T-helper 17 cell (primary cell): ENCODE measurements at regions not wholly inside any gene's neighbourhood (a gene's known extent, or its start where the extent isn't known, plus 50 kb on each side); places are given as distances from the start of the nearest gene placed in this dataset.

Experiments used
- ATAC-seq: fragments of 150-1000 bp; cut with Tn5 transposase; 2 replicates; pipeline ENCODE4 v1.10.0; 2021; ENCODE audit warnings: mild to moderate bottlenecking, moderate library complexity
- DNase-seq, 3 donors: peaks; one replicate each; pipeline versions ENCODE4 v3.0.0 to v3.0.0-alpha.2; 2020 to 2021
- H3K9me3 ChIP-seq: one replicate; pipeline ENCODE4 v1.7.0; 2013; ENCODE audit warnings: low read length, mild to moderate bottlenecking; ENCODE audit not compliant: control insufficient read depth, poor library complexity, severe bottlenecking
- H3K27ac Mint-ChIP-seq: one replicate; pipeline ENCODE4 v1.8.0; 2022; ENCODE audit warnings: mild to moderate bottlenecking, moderate library complexity, mixed read lengths
- H3K27me3 Mint-ChIP-seq: one replicate; pipeline ENCODE4 v1.8.0; 2022; ENCODE audit warnings: mixed read lengths
- H3K36me3 Mint-ChIP-seq: one replicate; pipeline ENCODE4 v1.8.0; 2022; ENCODE audit warnings: low read depth, mixed read lengths
- H3K4me1 Mint-ChIP-seq: one replicate; pipeline ENCODE4 v1.8.0; 2022; ENCODE audit warnings: mild to moderate bottlenecking, mixed read lengths
- H3K4me3 Mint-ChIP-seq: one replicate; pipeline ENCODE4 v1.8.0; 2022; ENCODE audit warnings: mild to moderate bottlenecking, moderate library complexity, mixed read lengths

GRCh38 chr17:72022328-72023275, 98.2 kb upstream of the SOX9 start:
- no peak for ATAC-seq
- H3K4me3 Mint-ChIP-seq: no peak overlapping the region

DNA sequence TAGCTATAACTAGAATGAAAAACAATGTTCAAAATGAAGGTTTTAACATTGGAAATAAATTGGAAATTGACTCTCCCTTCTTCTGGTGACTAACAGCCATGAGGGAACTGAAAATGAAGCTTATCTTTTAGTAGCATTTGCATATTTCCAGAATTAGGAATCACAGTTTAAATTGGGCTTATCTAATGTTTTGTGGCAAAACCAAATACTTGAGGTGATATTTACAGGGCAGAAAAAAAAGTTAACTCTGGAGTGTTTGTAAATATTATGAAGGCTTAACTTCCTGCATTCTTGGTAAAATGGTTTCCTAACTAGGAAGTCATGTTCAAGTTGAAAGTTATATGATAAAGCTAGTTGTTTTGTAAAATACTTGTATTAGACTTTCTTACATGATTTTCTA, 96.4 kb upstream of the SOX9 start:
- ATAC-seq (no peak), DNase-seq (no peak)
- H3K4me1 Mint-ChIP-seq: peaks cover 5% of the 10 kb centered on the region
- peaks cover 28% of the 10 kb centered on the region for H3K27me3 Mint-ChIP-seq
- no peaks in the 10 kb centered on the region for H3K36me3 Mint-ChIP-seq
- H3K9me3 ChIP-seq: no peaks in the 10 kb centered on the region
- no peak overlapping the region for H3K27ac Mint-ChIP-seq
- no peak overlapping the region for H3K4me3 Mint-ChIP-seq

More at GRCh38 chr17:72022328-72023275, 98.2 kb upstream of the SOX9 start:
- Mint-ChIP-seq H3K4me1 (no peaks in the 10 kb centered on the region), H3K27ac (no peak overlapping the region), H3K36me3 (no peaks in the 10 kb centered on the region), H3K27me3 (peaks cover 15% of the 10 kb centered on the region)
- DNase-seq: no peak
- H3K9me3 ChIP-seq: no peaks in the 10 kb centered on the region

- Mint-ChIP-seq H3K4me3 (no peak overlapping the region), H3K27ac (no peak overlapping the region), H3K36me3 (no peaks in the 10 kb centered on the region), H3K27me3 (peaks cover 30% of the 10 kb centered on the region), H3K4me1 (peaks cover 7% of the 10 kb centered on the region)
- ATAC-seq (no peak), DNase-seq (no peak)
- H3K9me3 ChIP-seq: no peaks in the 10 kb centered on the region
Observed at GRCh38 chr17:72025113-72025512, 95.7 kb upstream of the SOX9 start.

GRCh38 chr17:72030067-72030899, 90.5 kb upstream of the SOX9 start:
- Mint-ChIP-seq H3K27ac (peak overlapping the region; percentile 74), H3K27me3 (peaks cover 25% of the 10 kb centered on the region), H3K36me3 (no peaks in the 10 kb centered on the region), H3K4me3 (peak overlapping the region; percentile 88), H3K4me1 (peaks cover 17% of the 10 kb centered on the region)
- ATAC-seq (peak; percentile 55), DNase-seq (no peak)
- H3K9me3 ChIP-seq: no peaks in the 10 kb centered on the region

DNA sequence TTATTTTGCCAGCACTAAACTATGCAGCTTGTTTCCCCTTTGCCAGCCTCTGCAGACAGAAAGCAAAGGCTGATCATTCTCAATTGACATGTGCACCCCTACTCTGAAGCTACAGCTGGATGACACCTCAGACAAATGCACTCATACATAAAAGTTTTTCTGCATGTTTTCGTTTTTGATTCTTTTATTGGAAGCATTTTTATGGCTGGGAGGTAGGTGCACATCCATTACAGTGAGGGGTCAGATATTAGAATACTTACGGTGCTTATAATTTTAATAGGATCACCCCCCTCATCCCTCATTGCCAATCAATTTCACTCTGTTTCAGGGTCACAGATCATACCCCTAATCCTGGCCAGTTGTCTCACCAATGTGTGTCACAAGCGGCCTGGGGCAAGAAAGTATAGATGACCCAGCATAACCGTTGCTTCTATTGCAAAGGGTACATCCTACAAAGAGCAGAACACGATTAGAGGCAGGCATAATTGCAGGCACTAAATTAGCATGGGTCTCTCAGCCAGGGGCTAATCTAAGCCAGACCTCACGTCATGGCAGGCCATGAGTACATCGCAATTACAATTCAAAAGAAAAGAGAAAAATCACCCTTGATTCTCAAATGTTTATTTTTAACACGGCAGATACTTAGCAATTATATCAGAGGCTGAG, 89.5 kb upstream of the SOX9 start:
- peak overlapping the region; percentile 41 for H3K4me3 Mint-ChIP-seq
- no peak for ATAC-seq
- DNase-seq: no peak
- peaks cover 33% of the 10 kb centered on the region for H3K27me3 Mint-ChIP-seq
- H3K4me1 Mint-ChIP-seq: peaks cover 17% of the 10 kb centered on the region
- H3K9me3 ChIP-seq: no peaks in the 10 kb centered on the region
- H3K36me3 Mint-ChIP-seq: no peaks in the 10 kb centered on the region
- H3K27ac Mint-ChIP-seq: no peak overlapping the region

GRCh38 chr17:72033334-72033733, 87.5 kb upstream of the SOX9 start:
- peaks cover 26% of the 10 kb centered on the region for H3K27me3 Mint-ChIP-seq
- H3K4me3 Mint-ChIP-seq: no peak overlapping the region

DNA sequence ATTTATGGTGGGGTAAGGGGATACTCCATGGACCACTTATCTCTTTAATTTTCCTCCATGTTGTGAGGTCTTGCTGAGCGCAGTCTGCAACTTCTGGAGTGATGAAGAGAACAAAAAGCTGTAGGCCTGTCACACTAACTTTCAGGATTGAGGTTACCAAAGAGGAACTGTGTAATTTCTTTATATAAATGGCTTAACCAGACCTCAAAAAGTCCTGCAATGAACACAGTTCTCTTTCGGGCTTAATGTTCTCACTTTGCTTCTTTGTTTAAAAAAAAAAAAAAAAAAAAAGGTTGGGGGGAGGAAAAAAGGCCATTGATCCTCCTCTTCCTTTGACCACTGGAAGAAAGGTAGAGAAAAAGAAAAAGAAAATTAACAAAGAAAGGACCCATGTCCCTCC, 86.8 kb upstream of the SOX9 start:
- Mint-ChIP-seq H3K27me3 (peaks cover 19% of the 10 kb centered on the region), H3K4me3 (no peak overlapping the region), H3K4me1 (peaks cover 16% of the 10 kb centered on the region), H3K27ac (no peak overlapping the region), H3K36me3 (no peaks in the 10 kb centered on the region)
- no peak for ATAC-seq
- DNase-seq: no peak
- no peaks in the 10 kb centered on the region for H3K9me3 ChIP-seq

More at GRCh38 chr17:72033334-72033733, 87.5 kb upstream of the SOX9 start:
- no peaks in the 10 kb centered on the region for H3K36me3 Mint-ChIP-seq
- ATAC-seq: no peak
- H3K4me1 Mint-ChIP-seq: peaks cover 17% of the 10 kb centered on the region
- no peak overlapping the region for H3K27ac Mint-ChIP-seq
- DNase-seq: no peak
- no peaks in the 10 kb centered on the region for H3K9me3 ChIP-seq

GRCh38 chr17:72038427-72038826, 82.4 kb upstream of the SOX9 start:
- Mint-ChIP-seq H3K27ac (no peak overlapping the region), H3K36me3 (no peaks in the 10 kb centered on the region), H3K27me3 (peaks cover 13% of the 10 kb centered on the region), H3K4me3 (no peak overlapping the region), H3K4me1 (no peaks in the 10 kb centered on the region)
- DNase-seq (no peak), ATAC-seq (no peak)
- H3K9me3 ChIP-seq: no peaks in the 10 kb centered on the region

DNA sequence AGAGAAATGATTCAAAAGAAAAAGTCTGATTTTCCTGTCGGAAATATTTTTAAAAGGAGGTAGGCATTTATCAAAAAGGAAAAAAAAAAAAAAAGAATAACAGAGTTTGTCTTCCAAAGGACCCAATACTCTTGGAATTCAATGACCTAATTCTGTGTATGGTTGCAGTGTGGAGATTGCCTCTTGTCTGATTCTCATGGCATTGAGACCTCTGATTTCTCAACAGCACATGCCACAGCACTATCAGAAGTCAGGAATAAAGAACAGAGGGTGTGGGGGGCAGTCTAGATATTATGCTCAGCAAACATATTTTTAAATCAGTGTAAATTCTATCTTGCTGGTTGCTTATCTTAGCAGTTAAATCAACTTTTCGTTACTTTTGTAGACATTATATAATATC, 81.3 kb upstream of the SOX9 start:
- no peak for ATAC-seq
- DNase-seq: no peak
- no peak overlapping the region for H3K4me3 Mint-ChIP-seq
- H3K36me3 Mint-ChIP-seq: no peaks in the 10 kb centered on the region
- no peaks in the 10 kb centered on the region for H3K4me1 Mint-ChIP-seq
- no peaks in the 10 kb centered on the region for H3K9me3 ChIP-seq
- peaks cover 21% of the 10 kb centered on the region for H3K27me3 Mint-ChIP-seq
- no peak overlapping the region for H3K27ac Mint-ChIP-seq

DNA sequence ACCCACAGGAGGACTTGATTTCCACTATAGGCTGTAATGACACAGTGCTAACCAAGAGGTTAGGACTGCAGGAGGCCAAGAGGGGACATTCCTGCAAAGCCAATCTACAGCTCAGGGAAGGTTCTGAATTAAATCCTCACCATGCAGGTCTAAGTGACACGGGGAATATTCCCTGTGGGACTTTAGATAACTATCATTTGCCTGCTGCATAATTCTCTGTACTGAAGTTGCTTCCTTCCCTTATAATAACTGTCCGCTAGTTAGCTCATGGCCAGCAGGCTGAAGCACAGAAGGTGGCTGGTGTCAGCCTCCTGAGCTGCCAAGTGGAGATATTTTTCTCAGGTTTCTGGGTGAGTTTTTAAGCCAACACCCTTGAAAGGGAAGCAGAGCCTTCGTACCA, 74.6 kb upstream of the SOX9 start:
- H3K27me3 Mint-ChIP-seq: peaks cover 13% of the 10 kb centered on the region
- no peaks in the 10 kb centered on the region for H3K4me1 Mint-ChIP-seq
- no peak overlapping the region for H3K27ac Mint-ChIP-seq
- no peaks in the 10 kb centered on the region for H3K9me3 ChIP-seq
- ATAC-seq (no peak), DNase-seq (no peak)
- no peaks in the 10 kb centered on the region for H3K36me3 Mint-ChIP-seq
- H3K4me3 Mint-ChIP-seq: no peak overlapping the region

DNA sequence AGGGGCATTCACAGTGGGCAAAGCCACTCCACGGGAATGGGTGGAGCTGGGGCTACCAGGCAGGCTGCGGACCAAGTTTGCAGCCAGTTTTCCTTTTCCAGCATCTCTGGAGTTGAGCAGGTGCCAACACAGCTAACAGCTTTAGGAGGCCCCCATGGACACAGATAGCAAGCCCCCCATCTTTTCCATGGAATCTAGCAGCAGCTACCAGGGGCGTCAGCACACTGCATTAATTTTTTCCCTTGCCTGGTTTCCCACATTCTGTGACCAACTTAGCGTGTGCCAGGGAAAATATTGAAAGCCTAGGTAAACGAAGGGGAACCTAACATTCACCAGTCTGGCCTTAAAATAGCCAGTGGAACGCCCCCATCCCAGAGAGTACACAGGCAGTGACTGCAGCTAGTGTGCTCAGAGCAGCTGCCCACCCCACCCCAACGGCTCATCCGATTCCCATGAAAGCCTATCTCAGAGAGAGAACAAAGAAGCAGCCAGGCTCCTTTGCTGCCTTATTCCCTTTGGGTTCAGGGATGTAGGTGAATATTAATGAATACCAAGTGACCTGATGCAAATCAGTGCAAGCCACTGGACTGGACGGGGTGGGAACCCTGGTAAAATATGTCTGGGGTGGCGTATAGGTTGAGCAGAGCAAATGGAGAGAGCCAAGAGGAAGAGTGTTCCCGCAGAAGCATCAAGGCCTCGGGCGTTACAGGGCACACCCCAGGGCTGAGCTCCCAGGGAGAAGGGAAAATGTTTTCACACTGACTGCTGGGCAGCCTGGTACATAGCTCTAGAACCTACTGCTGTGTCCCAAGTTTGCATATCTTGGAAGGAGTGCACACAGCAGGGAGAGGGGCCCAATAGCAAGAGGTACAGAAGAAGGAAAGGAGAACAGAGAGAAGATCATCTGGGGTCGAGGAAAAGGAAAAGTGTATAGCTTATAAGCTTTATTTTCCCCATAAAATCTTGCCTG, 73.9 kb upstream of the SOX9 start:
- Mint-ChIP-seq H3K27me3 (peaks cover 13% of the 10 kb centered on the region), H3K4me3 (no peak overlapping the region), H3K4me1 (no peaks in the 10 kb centered on the region), H3K36me3 (no peaks in the 10 kb centered on the region), H3K27ac (no peak overlapping the region)
- DNase-seq (no peak), ATAC-seq (no peak)
- H3K9me3 ChIP-seq: no peaks in the 10 kb centered on the region

DNA sequence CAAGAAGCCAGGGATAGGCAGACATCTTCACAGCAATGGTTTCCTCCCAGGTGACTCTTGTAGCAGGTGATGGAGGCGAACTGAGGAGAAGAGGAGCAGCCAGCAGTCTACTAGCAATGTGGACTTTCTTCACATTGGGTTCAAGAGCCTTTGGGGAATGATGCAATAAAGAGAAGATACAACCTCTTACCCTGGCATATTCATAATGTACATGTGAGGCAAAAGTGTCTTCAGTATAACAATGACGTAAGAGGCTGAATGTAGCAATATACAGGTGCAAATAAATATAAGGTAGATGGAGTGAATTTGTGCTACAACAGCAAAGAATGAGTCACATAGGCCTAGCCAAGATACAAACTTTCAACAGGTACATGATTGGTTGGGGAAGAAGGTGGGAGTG, 70.9 kb upstream of the SOX9 start:
- Mint-ChIP-seq H3K36me3 (no peaks in the 10 kb centered on the region), H3K27ac (no peak overlapping the region), H3K4me3 (no peak overlapping the region), H3K4me1 (no peaks in the 10 kb centered on the region), H3K27me3 (peaks cover 9% of the 10 kb centered on the region)
- DNase-seq (no peak), ATAC-seq (no peak)
- H3K9me3 ChIP-seq: no peaks in the 10 kb centered on the region
